ENCODE measurements at regions not wholly inside any gene's neighbourhood (a gene's known extent, or its start where the extent isn't known, plus 50 kb on each side); places are given as distances from the start of the nearest gene placed in this dataset.

DNA sequence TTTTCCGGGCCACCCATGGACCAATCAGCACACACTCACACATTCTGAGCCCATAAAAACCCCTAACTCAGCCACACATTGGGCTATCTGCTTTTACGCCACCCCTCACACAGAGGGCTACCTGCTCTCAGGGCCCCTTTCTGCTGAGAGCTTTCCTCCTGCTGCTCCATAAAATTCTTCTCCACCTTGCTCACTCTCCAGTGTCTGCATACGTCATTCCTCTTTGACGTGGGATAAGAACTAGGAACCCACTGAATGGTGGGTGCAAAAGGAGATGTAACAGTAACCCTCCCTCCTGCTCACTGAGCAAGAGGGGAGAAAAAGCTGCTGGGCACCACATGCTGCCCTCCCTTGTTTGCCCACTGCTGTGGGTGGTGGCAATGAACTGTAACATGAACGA, 596.7 kb upstream of the TMEM132C start:
- H3K9me3 ChIP-seq (replicated peaks; ENCODE audit: control insufficient read depth, insufficient read depth, low read length): peaks cover 5% of the 10 kb centered on the region
- H3K9me1 ChIP-seq (replicated peaks; ENCODE audit: control insufficient read depth, extremely low read depth, insufficient read depth, low read length): no peaks in the 10 kb centered on the region
- ChIA-PET CTCF (no interaction called here), POLR2A (no interaction called here)
- TF ChIP-seq, protein P1, sequence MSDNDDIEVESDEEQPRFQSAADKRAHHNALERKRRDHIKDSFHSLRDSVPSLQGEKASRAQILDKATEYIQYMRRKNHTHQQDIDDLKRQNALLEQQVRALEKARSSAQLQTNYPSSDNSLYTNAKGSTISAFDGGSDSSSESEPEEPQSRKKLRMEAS (IDR thresholded peaks at IDR 0.05; ENCODE audit: insufficient read depth, insufficient read length): no peak
- TF ChIP-seq JUN (IDR thresholded peaks at IDR 0.05; ENCODE audit: borderline replicate concordance, insufficient read depth, insufficient read length, low read depth): no peak
- no peak for TF ChIP-seq MYC (IDR thresholded peaks at IDR 0.05; ENCODE audit: low read depth, low read length)
- TF ChIP-seq EZH2 (IDR thresholded peaks at IDR 0.05; ENCODE audit: borderline replicate concordance, low read depth, low read length, severe bottlenecking): no peak
- TF ChIP-seq, protein P2, sequence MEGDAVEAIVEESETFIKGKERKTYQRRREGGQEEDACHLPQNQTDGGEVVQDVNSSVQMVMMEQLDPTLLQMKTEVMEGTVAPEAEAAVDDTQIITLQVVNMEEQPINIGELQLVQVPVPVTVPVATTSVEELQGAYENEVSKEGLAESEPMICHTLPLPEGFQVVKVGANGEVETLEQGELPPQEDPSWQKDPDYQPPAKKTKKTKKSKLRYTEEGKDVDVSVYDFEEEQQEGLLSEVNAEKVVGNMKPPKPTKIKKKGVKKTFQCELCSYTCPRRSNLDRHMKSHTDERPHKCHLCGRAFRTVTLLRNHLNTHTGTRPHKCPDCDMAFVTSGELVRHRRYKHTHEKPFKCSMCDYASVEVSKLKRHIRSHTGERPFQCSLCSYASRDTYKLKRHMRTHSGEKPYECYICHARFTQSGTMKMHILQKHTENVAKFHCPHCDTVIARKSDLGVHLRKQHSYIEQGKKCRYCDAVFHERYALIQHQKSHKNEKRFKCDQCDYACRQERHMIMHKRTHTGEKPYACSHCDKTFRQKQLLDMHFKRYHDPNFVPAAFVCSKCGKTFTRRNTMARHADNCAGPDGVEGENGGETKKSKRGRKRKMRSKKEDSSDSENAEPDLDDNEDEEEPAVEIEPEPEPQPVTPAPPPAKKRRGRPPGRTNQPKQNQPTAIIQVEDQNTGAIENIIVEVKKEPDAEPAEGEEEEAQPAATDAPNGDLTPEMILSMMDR (IDR thresholded peaks at IDR 0.05; ENCODE audit: extremely low read depth in 1 of 2, insufficient read depth in 1 of 2, low read depth in 1 of 2, low read length in 2 of 2): no peak
- no peak for DNase-seq (ENCODE audit: low read depth, low spot score)
- no peaks in the 10 kb centered on the region for H4K20me1 ChIP-seq (replicated peaks; ENCODE audit: control insufficient read depth, extremely low read depth, insufficient read depth, low read length)
- no TSS peak for BruUV-seq (replicated peaks)
- H3K4me3 ChIP-seq (replicated peaks in 1 of 3; ENCODE audit: insufficient read depth in 1 of 3, low read depth in 1 of 3, low read length in 3 of 3): no peak overlapping the region
- no peaks in the 10 kb centered on the region for H3K79me2 ChIP-seq (ENCODE audit: control insufficient read depth, insufficient read depth, low read length)
- dilution Hi-C loops (cut with MboI; ENCODE audit: extremely low pct_ligation_motif_present, low sequenced_read_pairs): no loop called here
- H3K27ac ChIP-seq (ENCODE audit: insufficient read depth, low read depth, low read length): no peak overlapping the region
- intact Hi-C loops (cut with micrococcal nuclease): no loop called here
- no peak overlapping the region for H3K9ac ChIP-seq (replicated peaks; ENCODE audit: extremely low read depth, insufficient read depth, low read length)
- H3K27me3 ChIP-seq (ENCODE audit: control insufficient read depth in 2 of 2, insufficient read depth in 2 of 2, low read length in 2 of 2): no peaks in the 10 kb centered on the region
- no peak overlapping the region for H2AFZ ChIP-seq (ENCODE audit: low read depth, low read length)
- H3K36me3 ChIP-seq (ENCODE audit: control insufficient read depth in 2 of 2, extremely low read depth in 1 of 2, insufficient read depth in 2 of 2, low read length in 2 of 2): no peaks in the 10 kb centered on the region
- H3K4me2 ChIP-seq (ENCODE audit: insufficient read depth, low read length): no peak overlapping the region
- no peaks in the 10 kb centered on the region for H3K4me1 ChIP-seq (ENCODE audit: control insufficient read depth, extremely low read depth, insufficient read depth, low read length)
- FAIRE-seq: no peak

DNA sequence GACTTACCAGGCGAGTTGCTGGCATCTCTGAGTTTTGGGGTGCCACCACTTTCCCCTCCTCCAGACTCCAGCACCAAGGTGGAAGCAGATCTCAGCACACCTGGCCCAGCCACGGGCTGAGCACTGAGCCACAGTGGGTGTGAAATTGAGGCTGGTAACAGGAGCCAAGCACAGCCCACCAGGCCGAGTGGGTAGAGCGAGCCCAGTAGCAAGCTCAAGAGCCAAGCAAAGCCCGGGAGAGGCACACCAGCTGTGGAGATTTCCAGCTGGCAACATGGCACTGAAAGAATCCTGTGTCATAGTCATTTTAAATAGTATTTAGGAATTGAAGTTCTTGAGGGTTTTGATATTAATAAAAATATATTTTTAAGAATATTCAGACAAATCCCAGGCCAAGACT, 596.2 kb upstream of the TMEM132C start:
- peaks cover 5% of the 10 kb centered on the region for H3K9me3 ChIP-seq (replicated peaks; ENCODE audit: control insufficient read depth, insufficient read depth, low read length)
- intact Hi-C loops (cut with micrococcal nuclease): no loop called here
- H3K9me1 ChIP-seq (replicated peaks; ENCODE audit: control insufficient read depth, extremely low read depth, insufficient read depth, low read length): no peaks in the 10 kb centered on the region
- ChIA-PET POLR2A (no interaction called here), CTCF (no interaction called here)
- H3K4me1 ChIP-seq (ENCODE audit: control insufficient read depth, extremely low read depth, insufficient read depth, low read length): no peaks in the 10 kb centered on the region
- H2AFZ ChIP-seq (ENCODE audit: low read depth, low read length): no peak overlapping the region
- no peaks in the 10 kb centered on the region for H3K79me2 ChIP-seq (ENCODE audit: control insufficient read depth, insufficient read depth, low read length)
- BruUV-seq (replicated peaks): no TSS peak
- FAIRE-seq (no peak), DNase-seq (ENCODE audit: low read depth, low spot score) (no peak)
- H3K4me2 ChIP-seq (ENCODE audit: insufficient read depth, low read length): no peak overlapping the region
- no peak for TF ChIP-seq FOS (IDR thresholded peaks at IDR 0.05; ENCODE audit: borderline replicate concordance, insufficient read depth, low read length)
- TF ChIP-seq EZH2 (IDR thresholded peaks at IDR 0.05; ENCODE audit: borderline replicate concordance, low read depth, low read length, severe bottlenecking): no peak
- no peak for TF ChIP-seq MYC (IDR thresholded peaks at IDR 0.05; ENCODE audit: low read depth, low read length)
- TF ChIP-seq POLR2A (IDR thresholded peaks at IDR 0.05; ENCODE audit: low read depth, low read length): no peak
- TF ChIP-seq, protein P1 (IDR thresholded peaks at IDR 0.05; ENCODE audit: insufficient read depth, insufficient read length): no peak
- no peak for TF ChIP-seq GATA2 (IDR thresholded peaks at IDR 0.05; ENCODE audit: insufficient read depth, insufficient read length, low read depth, low read length)
- TF ChIP-seq JUN (IDR thresholded peaks at IDR 0.05; ENCODE audit: borderline replicate concordance, insufficient read depth, insufficient read length, low read depth): no peak
- TF ChIP-seq POLR2AphosphoS5 (IDR thresholded peaks at IDR 0.05; ENCODE audit: insufficient read depth, low read depth, low read length): no peak
- TF ChIP-seq, protein P2 (IDR thresholded peaks at IDR 0.05; ENCODE audit: extremely low read depth in 1 of 2, insufficient read depth in 1 of 2, low read depth in 1 of 2, low read length in 2 of 2): no peak
- dilution Hi-C loops (cut with MboI; ENCODE audit: extremely low pct_ligation_motif_present, low sequenced_read_pairs): no loop called here
- no peaks in the 10 kb centered on the region for H3K36me3 ChIP-seq (ENCODE audit: control insufficient read depth in 2 of 2, extremely low read depth in 1 of 2, insufficient read depth in 2 of 2, low read length in 2 of 2)
- no peak overlapping the region for H3K9ac ChIP-seq (replicated peaks; ENCODE audit: extremely low read depth, insufficient read depth, low read length)
- no peak overlapping the region for H3K4me3 ChIP-seq (replicated peaks in 1 of 3; ENCODE audit: insufficient read depth in 1 of 3, low read depth in 1 of 3, low read length in 3 of 3)
- H4K20me1 ChIP-seq (replicated peaks; ENCODE audit: control insufficient read depth, extremely low read depth, insufficient read depth, low read length): no peaks in the 10 kb centered on the region
- H3K27ac ChIP-seq (ENCODE audit: insufficient read depth, low read depth, low read length): no peak overlapping the region
- no peaks in the 10 kb centered on the region for H3K27me3 ChIP-seq (ENCODE audit: control insufficient read depth in 2 of 2, insufficient read depth in 2 of 2, low read length in 2 of 2)

Data from endothelial cell of umbilical vein (primary cell).